ENCODE measurements at regions not wholly inside any gene's neighbourhood (a gene's known extent, or its start where the extent isn't known, plus 50 kb on each side); places are given as distances from the start of the nearest gene placed in this dataset.

DNA sequence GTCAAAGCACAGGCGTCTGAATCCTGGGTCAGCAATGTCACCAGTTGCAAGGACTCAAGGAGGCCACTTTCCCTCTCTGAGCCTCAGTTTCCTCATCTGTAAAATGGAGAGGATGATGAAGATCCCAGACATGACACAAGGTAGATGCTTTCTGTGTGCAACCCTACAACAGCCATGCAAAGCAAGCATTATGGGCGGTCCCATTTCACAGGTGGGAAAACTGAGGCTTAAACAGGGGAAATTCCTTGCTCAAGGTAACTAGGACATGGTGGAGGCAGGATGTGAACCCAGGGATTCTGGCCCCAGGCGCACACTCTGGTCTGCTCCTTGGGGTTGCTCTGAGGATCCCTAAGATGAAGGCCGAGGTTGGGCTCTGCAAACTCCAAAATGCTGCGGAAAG lies 311.0 kb downstream of the PTPRU start:
- TF ChIP-seq CTCF (IDR thresholded peaks at IDR 0.05) (no peak), POLR2A (IDR thresholded peaks at IDR 0.05) (no peak), EP300 (IDR thresholded peaks at IDR 0.05) (no peak)

All from ovary (tissue), 3 donors.